ENCODE measurements at regions not wholly inside any gene's neighbourhood (a gene's known extent, or its start where the extent isn't known, plus 50 kb on each side); places are given as distances from the start of the nearest gene placed in this dataset.

DNA sequence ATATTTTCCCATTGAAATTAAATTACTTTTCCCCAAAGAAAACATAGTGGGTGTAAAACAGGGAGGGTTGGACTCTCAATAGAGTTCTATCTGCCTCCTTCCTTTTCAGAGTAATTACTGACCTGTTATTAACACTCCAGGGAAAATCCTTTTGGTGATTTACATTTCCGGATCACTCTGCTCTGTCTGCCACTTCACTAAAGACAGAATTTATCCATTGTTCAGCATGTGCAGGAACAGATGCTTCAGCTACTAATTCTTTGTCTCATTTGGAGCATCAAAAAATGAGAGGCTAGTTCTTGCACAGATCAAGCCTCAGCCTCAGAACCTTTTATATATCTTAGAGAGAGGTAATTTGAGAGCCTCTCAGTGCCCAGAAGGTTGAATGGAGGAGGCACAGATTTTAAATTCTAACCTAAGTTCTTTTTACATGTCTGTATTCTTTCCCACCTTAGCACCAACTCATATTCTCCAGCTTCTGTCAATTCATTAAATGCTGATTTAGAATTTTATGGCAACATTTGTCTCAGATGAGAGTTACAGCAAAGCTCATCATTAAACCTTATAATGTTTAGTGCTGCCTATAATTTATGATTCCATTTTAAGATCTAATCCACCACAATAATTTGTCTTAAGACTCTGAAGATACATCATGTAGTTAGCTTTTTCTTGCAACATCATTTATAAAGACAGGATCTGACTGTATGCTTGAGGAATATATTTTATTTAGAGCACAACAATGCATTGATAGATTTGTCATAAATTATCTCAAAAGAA is 1494.4 kb downstream of the STIM2 start:
- Histone ChIP-seq H2AFZ (peak overlapping the region; percentile 47), H3K9me3 (ENCODE audit: low read depth) (no peaks in the 10 kb centered on the region)
- DNase-seq: no peak

GRCh38 chr4:28357990-28358389 is 1497.3 kb downstream of the STIM2 start:
- in situ Hi-C loops (cut with MboI): no loop called here
- H3K27me3 ChIP-seq (replicated peaks; ENCODE audit: insufficient read depth): no peaks in the 10 kb centered on the region
- H3F3A ChIP-seq (ENCODE audit: insufficient read depth): no peaks in the 10 kb centered on the region
- peak overlapping the region; percentile 65 for H2AFZ ChIP-seq
- no peak overlapping the region for H3K9ac ChIP-seq
- TF ChIP-seq EZH2phosphoT487 (IDR thresholded peaks at IDR 0.05; ENCODE audit: insufficient read depth, low read depth) (no peak), EZH2 (IDR thresholded peaks at IDR 0.05; ENCODE audit: insufficient read depth, poor library complexity, severe bottlenecking) (no peak)
- H3K36me3 ChIP-seq (ENCODE audit: low read depth): no peaks in the 10 kb centered on the region
- no peaks in the 10 kb centered on the region for H3K9me2 ChIP-seq (ENCODE audit: insufficient read depth)
- no peak overlapping the region for H3K27ac ChIP-seq
- peak; percentile 62 for DNase-seq
- H3K4me3 ChIP-seq: no peak overlapping the region
- peaks cover 22% of the 10 kb centered on the region for H3K4me1 ChIP-seq (ENCODE audit: insufficient read depth)
- 31 to 35% methylated on average over 4 of the region's 4 CpGs for WGBS, 2 experiments (ENCODE audit: low coverage in 1 of 2, low lambda C conversion rate in 2 of 2, missing lambda C conversion rate in 2 of 2)
- H3K9me3 ChIP-seq (ENCODE audit: low read depth): no peaks in the 10 kb centered on the region
- H3K4me2 ChIP-seq (ENCODE audit: unreplicated experiment): no peak overlapping the region
- H3K79me2 ChIP-seq (ENCODE audit: insufficient read depth): no peaks in the 10 kb centered on the region
- no peaks in the 10 kb centered on the region for H4K20me1 ChIP-seq (ENCODE audit: insufficient read depth)

More for the DNA sequence above, 1494.4 kb downstream of the STIM2 start:
- Histone ChIP-seq H3K36me3 (ENCODE audit: low read depth) (no peaks in the 10 kb centered on the region), H3K4me2 (ENCODE audit: unreplicated experiment) (no peak overlapping the region), H3K4me1 (ENCODE audit: insufficient read depth) (peaks cover 33% of the 10 kb centered on the region), H3K79me2 (ENCODE audit: insufficient read depth) (no peaks in the 10 kb centered on the region), H4K20me1 (ENCODE audit: insufficient read depth) (no peaks in the 10 kb centered on the region), H3K9ac (no peak overlapping the region), H3K9me2 (ENCODE audit: insufficient read depth) (no peaks in the 10 kb centered on the region), H3K27me3 (replicated peaks; ENCODE audit: insufficient read depth) (no peaks in the 10 kb centered on the region), H3K27ac (no peak overlapping the region), H3F3A (ENCODE audit: insufficient read depth) (0 out of 2 replicates have a peak, but pooled peaks cover 7% of the 10 kb centered on the region), H3K4me3 (no peak overlapping the region)
- in situ Hi-C loops (cut with MboI): no loop called here
- no peak for TF ChIP-seq EZH2 (IDR thresholded peaks at IDR 0.05; ENCODE audit: insufficient read depth, poor library complexity, severe bottlenecking)
- TF ChIP-seq EZH2phosphoT487 (IDR thresholded peaks at IDR 0.05; ENCODE audit: insufficient read depth, low read depth): no peak
- 55% methylated on average over 1 of the region's 1 CpG for WGBS, 2 experiments (ENCODE audit: low coverage in 1 of 2, low lambda C conversion rate in 2 of 2, missing lambda C conversion rate in 2 of 2)

DNA sequence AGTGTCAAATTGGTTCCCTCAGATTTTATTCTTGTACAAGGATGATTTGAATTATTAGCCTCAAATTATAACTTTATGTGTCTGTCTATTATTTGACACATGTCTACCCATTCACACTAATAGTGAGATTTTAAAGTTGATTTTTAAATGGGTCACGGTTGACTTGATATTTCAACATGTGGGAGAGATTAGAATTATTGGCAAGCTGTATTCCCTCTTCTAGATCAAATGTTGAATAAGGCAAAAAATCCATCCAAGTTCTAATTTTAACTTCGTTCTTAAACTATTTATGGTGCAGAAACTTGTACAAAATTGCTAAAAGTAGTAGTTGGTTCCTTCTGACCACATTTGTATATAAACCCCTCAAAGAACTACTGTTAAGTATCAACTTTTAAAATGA is 1498.0 kb downstream of the STIM2 start:
- Histone ChIP-seq H2AFZ (peak overlapping the region; percentile 65; the same call in 1 of the 2 replicates), H3K9me3 (ENCODE audit: low read depth) (no peaks in the 10 kb centered on the region), H3K27me3 (replicated peaks; ENCODE audit: insufficient read depth) (no peaks in the 10 kb centered on the region), H3K79me2 (ENCODE audit: insufficient read depth) (no peaks in the 10 kb centered on the region), H3K36me3 (ENCODE audit: low read depth) (no peaks in the 10 kb centered on the region), H3K9ac (no peak overlapping the region), H4K20me1 (ENCODE audit: insufficient read depth) (no peaks in the 10 kb centered on the region), H3K27ac (no peak overlapping the region), H3F3A (ENCODE audit: insufficient read depth) (no peaks in the 10 kb centered on the region), H3K4me3 (no peak overlapping the region), H3K4me1 (ENCODE audit: insufficient read depth) (peaks cover 22% of the 10 kb centered on the region), H3K4me2 (ENCODE audit: unreplicated experiment) (no peak overlapping the region), H3K9me2 (ENCODE audit: insufficient read depth) (no peaks in the 10 kb centered on the region)
- TF ChIP-seq EZH2phosphoT487 (IDR thresholded peaks at IDR 0.05; ENCODE audit: insufficient read depth, low read depth) (no peak), EZH2 (IDR thresholded peaks at IDR 0.05; ENCODE audit: insufficient read depth, poor library complexity, severe bottlenecking) (no peak)
- WGBS, 2 experiments (ENCODE audit: low coverage in 1 of 2, low lambda C conversion rate in 2 of 2, missing lambda C conversion rate in 2 of 2): 18 to 22% methylated on average over 2 of the region's 2 CpGs
- in situ Hi-C loops (cut with MboI): no loop called here
- DNase-seq: no peak

DNA sequence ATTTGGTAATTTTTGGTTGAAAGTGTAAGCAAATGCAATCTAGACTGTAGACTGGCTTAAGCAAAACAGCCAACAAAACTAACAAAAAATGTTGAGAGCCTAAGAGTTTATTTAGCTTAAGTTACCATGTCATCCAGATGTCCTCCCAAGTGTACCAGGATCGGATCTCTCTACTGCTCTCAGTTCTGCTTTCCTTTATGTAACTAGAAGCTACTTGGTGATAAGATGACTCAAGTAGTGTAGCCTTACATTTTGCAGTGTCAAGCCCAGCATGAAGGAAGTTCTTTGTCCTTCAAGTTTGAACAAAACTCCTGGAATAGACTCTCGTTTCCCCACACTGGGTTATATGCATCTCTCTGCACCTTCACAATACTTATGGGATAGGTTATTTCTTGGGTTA is 1500.0 kb downstream of the STIM2 start:
- no peak for TF ChIP-seq EZH2 (IDR thresholded peaks at IDR 0.05; ENCODE audit: insufficient read depth, poor library complexity, severe bottlenecking)
- TF ChIP-seq EZH2phosphoT487 (IDR thresholded peaks at IDR 0.05; ENCODE audit: insufficient read depth, low read depth): no peak
- Histone ChIP-seq H3K27ac (no peak overlapping the region), H3F3A (ENCODE audit: insufficient read depth) (no peaks in the 10 kb centered on the region), H3K4me3 (no peak overlapping the region), H3K9ac (no peak overlapping the region), H3K9me2 (ENCODE audit: insufficient read depth) (no peaks in the 10 kb centered on the region), H3K27me3 (replicated peaks; ENCODE audit: insufficient read depth) (no peaks in the 10 kb centered on the region), H3K4me2 (ENCODE audit: unreplicated experiment) (no peak overlapping the region), H4K20me1 (ENCODE audit: insufficient read depth) (no peaks in the 10 kb centered on the region), H2AFZ (no peak overlapping the region), H3K36me3 (ENCODE audit: low read depth) (no peaks in the 10 kb centered on the region), H3K79me2 (ENCODE audit: insufficient read depth) (no peaks in the 10 kb centered on the region), H3K4me1 (ENCODE audit: insufficient read depth) (peaks cover 20% of the 10 kb centered on the region), H3K9me3 (ENCODE audit: low read depth) (no peaks in the 10 kb centered on the region)
- no peak for DNase-seq
- WGBS, 2 experiments (ENCODE audit: low coverage in 1 of 2, low lambda C conversion rate in 2 of 2, missing lambda C conversion rate in 2 of 2): 32 to 39% methylated on average over 2 of the region's 2 CpGs
- in situ Hi-C loops (cut with MboI): no loop called here
